T-helper 2 cell treated with Interferon-gamma antibody and Interleukin-4, amounts not matched to agents 5 μg/mL and 100 μg/mL, for 36 hours (primary cell): ENCODE measurements at regions not wholly inside any gene's neighbourhood (a gene's known extent, or its start where the extent isn't known, plus 50 kb on each side); places are given as distances from the start of the nearest gene placed in this dataset.

ENCODE experiments used
- DNase-seq: peaks from one replicate; pipeline ENCODE4 v3.0.0; 2021; ENCODE audit warnings: low spot score
- H3K27ac Mint-ChIP-seq: one replicate; pipeline ENCODE4 v1.8.0; 2021; ENCODE audit warnings: mild to moderate bottlenecking, mixed read lengths
- H3K27me3 Mint-ChIP-seq: one replicate; pipeline ENCODE4 v1.8.0; 2021; ENCODE audit warnings: low read depth, mixed read lengths
- H3K36me3 Mint-ChIP-seq: one replicate; pipeline ENCODE4 v1.8.0; 2021; ENCODE audit warnings: low read depth, mixed read lengths
- H3K4me1 Mint-ChIP-seq: one replicate; pipeline ENCODE4 v1.8.0; 2021; ENCODE audit warnings: low read depth, mixed read lengths
- H3K4me3 Mint-ChIP-seq: one replicate; pipeline ENCODE4 v1.8.0; 2022; ENCODE audit warnings: mild to moderate bottlenecking, moderate library complexity, mixed read lengths
- H3K9me3 Mint-ChIP-seq: one replicate; pipeline ENCODE4 v1.8.0; 2021; ENCODE audit warnings: mixed read lengths

DNA sequence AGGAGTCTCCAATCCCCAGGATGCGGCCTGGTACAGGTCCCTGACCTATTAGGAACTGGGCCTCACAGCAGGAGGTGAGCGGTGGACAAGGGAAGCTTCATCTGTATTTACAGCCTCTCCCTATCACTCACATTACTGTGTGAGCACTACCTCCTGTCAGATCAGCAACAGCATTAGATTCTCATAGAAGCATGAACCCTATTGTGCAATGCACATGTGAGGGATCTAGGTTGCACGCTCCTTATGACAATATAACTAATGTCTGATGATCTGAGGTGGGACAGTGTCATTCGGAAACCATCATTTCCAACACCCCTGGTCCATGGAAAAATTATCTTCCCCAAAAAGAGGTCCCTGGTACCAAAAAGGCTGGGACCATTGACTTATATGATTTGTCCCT, 1000.5 kb downstream of the FLRT2 start:
- no peak overlapping the region for H3K4me3 Mint-ChIP-seq
- no peaks in the 10 kb centered on the region for H3K9me3 Mint-ChIP-seq
- no peaks in the 10 kb centered on the region for H3K36me3 Mint-ChIP-seq
- DNase-seq, result no peak
- no peaks in the 10 kb centered on the region for H3K27me3 Mint-ChIP-seq
- H3K27ac Mint-ChIP-seq, result no peak overlapping the region
- H3K4me1 Mint-ChIP-seq, result no peaks in the 10 kb centered on the region

DNA sequence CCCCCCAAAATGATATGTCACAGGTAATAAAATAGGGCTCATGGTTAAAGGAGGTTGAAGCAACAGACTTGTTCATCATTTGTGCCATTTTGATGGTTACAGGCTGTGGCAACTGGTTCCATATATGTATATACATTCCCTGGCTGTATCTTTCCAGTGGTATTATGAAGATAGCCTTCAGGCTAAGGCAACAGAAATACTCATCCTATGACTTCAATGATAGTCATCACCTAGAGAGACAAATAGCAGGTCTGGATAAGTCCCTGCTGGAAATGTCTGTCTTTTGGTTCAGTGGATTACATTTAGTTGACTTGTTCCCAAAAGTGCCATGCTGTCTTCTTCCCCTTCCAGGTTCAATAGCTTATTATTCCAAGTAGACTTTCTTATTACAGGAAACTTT, 997.4 kb downstream of the FLRT2 start:
- Mint-ChIP-seq H3K9me3 (no peaks in the 10 kb centered on the region), H3K4me3 (no peak overlapping the region), H3K36me3 (no peaks in the 10 kb centered on the region), H3K4me1 (no peaks in the 10 kb centered on the region), H3K27me3 (no peaks in the 10 kb centered on the region), H3K27ac (no peak overlapping the region)
- DNase-seq, result no peak

DNA sequence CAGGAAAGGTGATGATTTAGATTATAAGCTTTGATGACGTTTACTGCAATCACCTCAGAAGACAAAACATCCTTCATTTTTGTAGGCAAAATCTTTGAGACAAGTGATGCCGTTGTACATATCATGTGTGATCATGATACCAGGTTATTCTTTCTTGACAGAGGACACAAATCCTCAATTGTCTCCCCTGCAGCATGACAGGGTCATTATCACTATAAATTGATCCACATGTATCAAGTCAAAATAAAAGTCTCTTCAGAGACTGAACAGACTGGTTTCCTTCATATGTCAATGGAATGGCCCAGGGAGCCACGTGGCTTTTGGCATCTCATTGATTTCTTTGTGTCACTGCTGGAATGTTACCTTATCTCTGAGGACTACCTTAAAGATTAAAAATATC, 995.7 kb downstream of the FLRT2 start:
- no peaks in the 10 kb centered on the region for H3K27me3 Mint-ChIP-seq
- H3K36me3 Mint-ChIP-seq, result no peaks in the 10 kb centered on the region
- no peaks in the 10 kb centered on the region for H3K4me1 Mint-ChIP-seq
- H3K4me3 Mint-ChIP-seq, result no peak overlapping the region
- no peak for DNase-seq
- H3K27ac Mint-ChIP-seq, result no peak overlapping the region
- H3K9me3 Mint-ChIP-seq, result peaks cover 4% of the 10 kb centered on the region

DNA sequence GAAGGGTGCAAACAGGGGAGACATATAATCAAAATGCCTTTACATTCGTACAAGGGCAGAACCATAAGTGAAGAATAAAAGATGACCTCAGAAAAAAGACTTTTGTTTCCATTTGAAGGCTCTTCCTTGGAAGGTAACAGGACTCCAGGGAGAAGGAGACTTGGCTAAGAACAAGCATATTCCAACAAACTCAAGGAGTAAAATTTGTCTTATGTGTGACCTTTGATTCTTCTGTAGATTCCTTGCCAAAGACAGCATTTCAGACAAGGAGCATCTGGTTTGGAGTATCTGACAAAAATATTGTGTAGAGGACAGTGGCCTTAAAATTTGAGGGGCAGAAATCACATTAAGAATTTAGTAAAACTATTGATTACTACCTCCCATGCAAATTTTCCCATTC, 991.9 kb downstream of the FLRT2 start:
- no peak for DNase-seq
- no peaks in the 10 kb centered on the region for H3K36me3 Mint-ChIP-seq
- H3K4me1 Mint-ChIP-seq, result no peaks in the 10 kb centered on the region
- H3K4me3 Mint-ChIP-seq, result no peak overlapping the region
- no peak overlapping the region for H3K27ac Mint-ChIP-seq
- no peaks in the 10 kb centered on the region for H3K27me3 Mint-ChIP-seq
- peaks cover 4% of the 10 kb centered on the region for H3K9me3 Mint-ChIP-seq

DNA sequence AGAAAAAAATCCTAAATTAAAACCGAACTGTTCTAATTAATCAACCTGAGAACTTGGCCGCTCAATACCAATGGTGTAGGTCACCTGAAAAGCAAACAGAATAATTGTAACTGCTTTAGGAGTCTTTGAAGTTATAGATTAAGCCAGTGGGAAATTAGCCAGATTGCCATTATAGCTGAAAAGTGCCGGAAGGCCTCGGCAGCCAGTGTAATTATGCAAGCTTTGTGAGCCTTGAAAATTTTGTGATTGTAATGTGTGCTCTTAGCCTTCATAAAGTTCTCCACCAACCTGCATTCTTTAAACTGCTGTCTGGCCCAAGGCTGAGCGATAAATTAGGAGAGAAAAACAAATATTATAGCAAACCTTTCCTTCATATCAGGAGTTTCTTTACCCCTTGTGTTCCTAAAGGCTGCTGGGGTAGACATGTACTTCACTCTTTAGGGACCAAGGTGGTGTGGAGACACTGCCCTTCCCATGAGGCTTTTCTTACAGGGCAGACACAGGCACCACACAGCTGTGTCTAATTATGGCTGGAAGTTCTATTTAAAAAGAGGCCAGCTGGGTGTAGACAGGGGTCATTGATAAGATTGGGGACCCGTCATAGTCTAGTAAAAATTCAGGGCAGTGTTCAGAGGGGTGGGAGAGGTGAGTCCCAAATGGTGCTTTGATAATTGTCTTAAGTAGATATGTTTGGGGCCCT, 991.2 kb downstream of the FLRT2 start:
- H3K36me3 Mint-ChIP-seq, result no peaks in the 10 kb centered on the region
- no peak overlapping the region for H3K4me3 Mint-ChIP-seq
- no peaks in the 10 kb centered on the region for H3K27me3 Mint-ChIP-seq
- DNase-seq, result no peak
- no peaks in the 10 kb centered on the region for H3K4me1 Mint-ChIP-seq
- H3K27ac Mint-ChIP-seq, result no peak overlapping the region
- H3K9me3 Mint-ChIP-seq, result peaks cover 4% of the 10 kb centered on the region

DNA sequence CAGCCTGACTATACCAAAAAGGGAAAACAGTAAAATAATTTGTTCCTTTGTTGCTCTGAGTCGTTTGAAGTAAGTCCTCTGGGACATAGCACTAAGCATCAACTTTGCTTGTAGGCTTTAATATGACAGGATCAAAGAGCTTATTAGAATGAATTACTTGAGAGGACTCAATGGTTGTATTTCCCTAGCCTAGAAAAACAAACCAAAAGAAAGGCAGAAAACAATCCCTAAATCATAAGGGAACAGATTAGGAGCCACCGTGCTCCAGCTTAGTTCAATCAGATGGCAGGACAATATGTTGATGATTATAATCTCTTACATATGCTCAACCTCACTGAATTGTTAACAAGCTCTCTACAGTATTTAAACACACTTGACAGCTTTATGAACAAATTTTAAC, 988.4 kb downstream of the FLRT2 start:
- H3K9me3 Mint-ChIP-seq, result peaks cover 4% of the 10 kb centered on the region
- H3K36me3 Mint-ChIP-seq, result no peaks in the 10 kb centered on the region

DNA sequence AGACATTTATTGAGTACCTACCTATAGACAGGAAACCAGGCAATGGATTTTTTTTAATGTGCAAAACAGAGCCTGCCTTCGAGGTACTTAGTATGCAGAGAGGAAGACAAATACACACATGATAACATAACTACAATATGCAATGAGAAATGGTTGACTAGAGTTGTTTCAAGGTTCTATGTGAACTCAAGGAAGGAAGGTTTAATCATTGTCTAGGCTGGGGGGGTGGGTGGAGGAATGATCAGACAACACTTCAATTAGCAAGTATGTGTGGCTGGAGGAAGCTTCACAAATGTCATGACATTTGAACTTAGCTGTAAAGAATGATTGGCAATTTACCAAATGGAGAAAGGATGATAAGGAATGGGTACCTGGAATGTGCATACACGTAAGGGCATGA, 985.3 kb downstream of the FLRT2 start:
- Mint-ChIP-seq H3K27ac (no peak overlapping the region), H3K36me3 (no peaks in the 10 kb centered on the region), H3K4me3 (no peak overlapping the region), H3K9me3 (no peaks in the 10 kb centered on the region), H3K27me3 (no peaks in the 10 kb centered on the region), H3K4me1 (no peaks in the 10 kb centered on the region)
- no peak for DNase-seq

More for the DNA sequence above, 988.4 kb downstream of the FLRT2 start:
- Mint-ChIP-seq H3K4me1 (no peaks in the 10 kb centered on the region), H3K4me3 (no peak overlapping the region), H3K27ac (no peak overlapping the region), H3K27me3 (no peaks in the 10 kb centered on the region)
- no peak for DNase-seq

DNA sequence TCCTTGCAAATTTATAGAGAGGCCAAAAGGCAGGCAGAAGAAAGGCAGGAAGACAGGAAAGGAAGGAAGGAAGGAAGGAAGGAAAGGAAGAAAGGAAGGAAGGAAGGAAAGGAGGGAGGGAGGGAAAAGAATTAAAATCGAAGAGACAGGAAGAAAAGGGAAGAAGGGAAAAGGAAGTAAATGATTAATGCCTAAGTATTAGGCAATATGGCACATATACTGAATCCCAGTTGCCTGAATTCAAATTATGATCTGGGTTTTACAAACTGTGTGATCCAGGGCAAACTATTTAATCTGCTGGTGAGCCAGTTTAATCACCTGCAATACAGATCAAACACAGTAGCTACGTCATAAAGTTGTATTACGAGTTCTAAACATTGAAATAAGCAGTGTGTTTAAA, 983.6 kb downstream of the FLRT2 start:
- Mint-ChIP-seq H3K4me1 (no peaks in the 10 kb centered on the region), H3K4me3 (no peak overlapping the region), H3K36me3 (no peaks in the 10 kb centered on the region), H3K27ac (no peak overlapping the region), H3K9me3 (no peaks in the 10 kb centered on the region), H3K27me3 (no peaks in the 10 kb centered on the region)
- DNase-seq, result no peak

DNA sequence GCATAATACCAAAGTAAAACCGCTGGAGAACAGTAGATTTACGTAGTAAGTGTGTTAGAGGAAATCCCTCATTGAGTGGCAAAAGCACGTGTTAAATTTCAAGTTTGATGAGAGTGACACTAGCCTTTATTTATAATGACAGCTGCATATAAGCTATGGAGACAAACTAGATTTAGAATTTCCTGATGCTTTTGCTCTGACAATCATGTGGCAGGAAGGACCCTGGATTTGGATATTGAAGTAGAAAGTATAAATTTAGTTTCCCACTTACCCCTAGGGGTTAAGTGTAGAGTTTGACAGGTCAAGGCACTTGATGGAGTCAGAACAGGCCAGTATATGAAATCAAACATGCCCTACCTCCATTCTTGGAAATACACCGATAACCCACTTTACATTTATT, 983.1 kb downstream of the FLRT2 start:
- no peaks in the 10 kb centered on the region for H3K9me3 Mint-ChIP-seq

DNA sequence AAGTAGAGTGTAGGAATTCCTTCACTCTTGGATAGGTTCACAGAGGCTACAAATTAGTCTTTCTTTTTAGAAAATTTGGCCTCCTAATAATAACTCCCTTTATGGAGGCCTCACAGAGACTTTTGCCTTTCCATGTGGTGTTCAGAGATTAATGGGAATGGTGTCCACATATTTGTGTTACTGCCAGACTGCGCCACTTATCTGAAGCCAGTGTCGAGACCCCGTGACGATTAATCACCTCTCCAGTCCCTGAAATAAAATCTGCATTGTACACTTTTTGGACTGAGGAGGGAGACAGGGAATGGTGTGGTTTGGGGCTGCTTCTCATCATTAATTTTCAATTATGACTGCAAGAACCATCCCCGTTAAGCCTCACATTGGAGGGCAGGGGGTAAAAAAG, 980.5 kb downstream of the FLRT2 start:
- DNase-seq, result no peak
- Mint-ChIP-seq H3K4me3 (no peak overlapping the region), H3K36me3 (no peaks in the 10 kb centered on the region), H3K4me1 (no peaks in the 10 kb centered on the region), H3K27me3 (no peaks in the 10 kb centered on the region), H3K27ac (no peak overlapping the region), H3K9me3 (no peaks in the 10 kb centered on the region)

More for the DNA sequence above, 983.1 kb downstream of the FLRT2 start:
- DNase-seq, result no peak
- H3K27me3 Mint-ChIP-seq, result no peaks in the 10 kb centered on the region
- no peaks in the 10 kb centered on the region for H3K36me3 Mint-ChIP-seq
- no peak overlapping the region for H3K27ac Mint-ChIP-seq
- no peaks in the 10 kb centered on the region for H3K4me1 Mint-ChIP-seq
- no peak overlapping the region for H3K4me3 Mint-ChIP-seq

DNA sequence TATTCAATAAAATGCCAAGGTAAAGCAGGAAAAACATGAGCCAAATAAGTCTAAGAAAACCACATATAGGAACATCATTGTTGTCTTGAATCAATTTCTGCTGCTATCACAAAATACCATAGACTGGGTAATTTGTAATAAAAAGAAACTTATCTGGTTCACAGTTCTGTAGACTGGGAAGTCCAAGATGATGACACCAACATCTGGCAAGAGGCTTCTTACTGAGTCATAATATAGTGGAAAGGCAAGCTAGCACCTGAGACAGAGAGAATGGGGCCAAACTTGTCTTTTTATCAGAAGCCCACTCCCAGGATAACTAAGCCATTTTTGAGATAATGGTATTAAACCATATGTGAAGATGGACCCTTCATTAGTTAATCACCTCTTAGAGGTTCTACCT, 975.9 kb downstream of the FLRT2 start:
- Mint-ChIP-seq H3K36me3 (no peaks in the 10 kb centered on the region), H3K4me3 (no peak overlapping the region), H3K4me1 (peaks cover 3% of the 10 kb centered on the region), H3K27ac (no peak overlapping the region), H3K9me3 (no peaks in the 10 kb centered on the region), H3K27me3 (no peaks in the 10 kb centered on the region)
- no peak for DNase-seq

DNA sequence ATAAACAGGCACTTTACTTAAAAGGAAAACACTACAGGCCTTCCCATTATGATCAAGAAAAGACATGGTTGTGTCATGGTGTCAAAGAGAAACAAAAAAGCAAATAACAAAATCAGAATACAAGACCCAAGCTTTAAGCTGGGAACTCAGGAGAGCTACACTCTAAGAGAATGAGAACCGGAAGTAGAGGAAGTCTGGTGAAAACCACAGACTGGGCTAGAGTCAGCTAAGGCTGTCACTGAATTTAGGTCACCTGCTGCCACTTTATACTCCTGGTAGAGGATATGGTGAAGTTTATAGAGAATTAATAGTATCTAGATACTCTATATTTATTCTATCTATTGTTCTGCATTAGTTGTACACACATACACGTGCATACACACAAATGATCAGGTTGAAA, 971.7 kb downstream of the FLRT2 start:
- no peak for DNase-seq
- Mint-ChIP-seq H3K4me3 (no peak overlapping the region), H3K27ac (no peak overlapping the region)

DNA sequence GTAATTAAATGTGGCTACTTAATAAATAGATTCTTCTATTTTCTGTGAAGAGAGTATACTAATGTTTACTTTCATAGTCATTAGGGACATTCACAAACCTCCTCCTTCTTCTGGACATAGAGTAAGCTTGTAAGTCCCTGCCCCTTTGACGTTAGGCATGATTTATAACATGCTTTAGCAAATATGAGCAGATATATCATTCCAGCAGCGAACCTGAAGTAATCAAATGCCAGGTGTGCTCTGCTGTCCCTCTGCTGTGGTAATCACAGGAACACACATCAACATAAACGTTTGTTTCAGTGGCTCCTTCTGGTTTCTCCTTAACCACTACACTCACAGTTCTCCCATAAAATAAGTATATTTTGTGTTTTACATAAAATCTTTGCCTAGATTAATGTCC, 961.8 kb downstream of the FLRT2 start:
- DNase-seq, result no peak
- H3K4me3 Mint-ChIP-seq, result no peak overlapping the region
- H3K27me3 Mint-ChIP-seq, result no peaks in the 10 kb centered on the region
- H3K4me1 Mint-ChIP-seq, result no peaks in the 10 kb centered on the region
- peaks cover 7% of the 10 kb centered on the region for H3K9me3 Mint-ChIP-seq
- no peaks in the 10 kb centered on the region for H3K36me3 Mint-ChIP-seq
- no peak overlapping the region for H3K27ac Mint-ChIP-seq

More for the DNA sequence above, 971.7 kb downstream of the FLRT2 start:
- peaks cover 3% of the 10 kb centered on the region for H3K9me3 Mint-ChIP-seq
- H3K27me3 Mint-ChIP-seq, result no peaks in the 10 kb centered on the region
- H3K36me3 Mint-ChIP-seq, result no peaks in the 10 kb centered on the region
- H3K4me1 Mint-ChIP-seq, result peaks cover 3% of the 10 kb centered on the region

DNA sequence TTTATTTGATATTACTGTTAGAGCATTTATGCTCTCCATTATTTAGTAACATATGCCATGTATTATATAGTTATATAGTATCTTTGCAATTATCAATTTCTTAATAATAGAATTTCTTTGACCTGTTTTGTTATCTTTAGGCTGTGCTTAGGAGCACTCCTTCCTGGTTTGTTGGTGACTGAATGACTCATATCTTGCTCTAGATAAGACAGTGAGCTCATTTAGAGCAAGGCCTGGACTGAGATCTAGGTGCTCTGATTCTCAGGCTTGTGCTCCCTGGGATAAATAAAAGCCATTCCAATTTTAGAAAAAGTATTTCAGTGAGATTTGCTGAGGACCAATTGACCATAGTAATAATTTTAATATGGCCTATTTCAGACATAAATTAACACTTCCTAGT, 951.2 kb downstream of the FLRT2 start:
- H3K36me3 Mint-ChIP-seq, result no peaks in the 10 kb centered on the region
- no peak overlapping the region for H3K27ac Mint-ChIP-seq
- no peak for DNase-seq
- H3K9me3 Mint-ChIP-seq, result no peaks in the 10 kb centered on the region
- H3K27me3 Mint-ChIP-seq, result no peaks in the 10 kb centered on the region
- no peaks in the 10 kb centered on the region for H3K4me1 Mint-ChIP-seq
- H3K4me3 Mint-ChIP-seq, result no peak overlapping the region

DNA sequence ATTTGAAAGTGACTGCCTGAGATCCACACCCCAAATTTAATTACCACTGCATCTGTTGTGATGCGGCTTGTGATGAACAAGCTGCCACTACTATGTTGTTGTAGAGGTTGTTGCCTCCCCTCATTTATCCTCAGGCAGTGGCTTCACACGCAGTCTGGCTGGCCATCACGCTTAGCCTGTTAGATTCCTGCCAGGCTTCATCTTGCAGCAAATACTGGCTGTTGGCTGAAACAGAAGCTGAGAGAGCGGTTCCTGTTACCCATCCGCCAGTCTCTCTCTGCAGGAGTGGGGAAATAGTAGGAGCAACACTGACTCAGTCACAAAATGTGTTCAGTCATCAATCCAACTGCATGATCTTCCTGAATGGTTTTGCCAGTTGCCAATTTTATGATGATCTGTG, 934.4 kb downstream of the FLRT2 start:
- H3K4me1 Mint-ChIP-seq, result no peaks in the 10 kb centered on the region
- no peak for DNase-seq
- no peak overlapping the region for H3K27ac Mint-ChIP-seq
- no peaks in the 10 kb centered on the region for H3K36me3 Mint-ChIP-seq
- no peaks in the 10 kb centered on the region for H3K9me3 Mint-ChIP-seq
- H3K27me3 Mint-ChIP-seq, result no peaks in the 10 kb centered on the region
- no peak overlapping the region for H3K4me3 Mint-ChIP-seq
